ENCODE measurements at regions not wholly inside any gene's neighbourhood (a gene's known extent, or its start where the extent isn't known, plus 50 kb on each side); places are given as distances from the start of the nearest gene placed in this dataset.

- no peaks in the 10 kb centered on the region for H3K27me3 ChIP-seq
- WGBS, 2 donors: 65 to 80% methylated on average over 3 of the region's 3 CpGs
- no peaks in the 10 kb centered on the region for H3K9me3 ChIP-seq
- intact Hi-C loops (cut with DNase I): no loop called here
- H3K27ac ChIP-seq: no peak overlapping the region
- H3K4me3 ChIP-seq: no peak overlapping the region
- no peak for DNase-seq
- H3K4me1 ChIP-seq: no peaks in the 10 kb centered on the region
- TF ChIP-seq POLR2AphosphoS5 (IDR thresholded peaks at IDR 0.05) (no peak), EP300 (IDR thresholded peaks at IDR 0.05) (no peak), POLR2A (IDR thresholded peaks at IDR 0.05) (no peak), CTCF (IDR thresholded peaks at IDR 0.05) (no peak)
- no peaks in the 10 kb centered on the region for H3K36me3 ChIP-seq
Measured at GRCh38 chr14:85387181-85387580, 142.8 kb upstream of the FLRT2 start.

- Histone ChIP-seq H3K27me3 (no peaks in the 10 kb centered on the region), H3K9me3 (no peaks in the 10 kb centered on the region), H3K36me3 (no peaks in the 10 kb centered on the region), H3K4me1 (no peaks in the 10 kb centered on the region), H3K4me3 (no peak overlapping the region), H3K27ac (no peak overlapping the region)
- no peak for TF ChIP-seq EP300 (IDR thresholded peaks at IDR 0.05)
- DNase-seq: no peak
- 72 to 81% methylated on average over 5 of the region's 5 CpGs for whole genome bisulfite sequencing, 2 donors
- intact Hi-C loops (cut with DNase I): no loop called here
Measured at GRCh38 chr14:85390236-85390635, 139.7 kb upstream of the FLRT2 start.

DNA sequence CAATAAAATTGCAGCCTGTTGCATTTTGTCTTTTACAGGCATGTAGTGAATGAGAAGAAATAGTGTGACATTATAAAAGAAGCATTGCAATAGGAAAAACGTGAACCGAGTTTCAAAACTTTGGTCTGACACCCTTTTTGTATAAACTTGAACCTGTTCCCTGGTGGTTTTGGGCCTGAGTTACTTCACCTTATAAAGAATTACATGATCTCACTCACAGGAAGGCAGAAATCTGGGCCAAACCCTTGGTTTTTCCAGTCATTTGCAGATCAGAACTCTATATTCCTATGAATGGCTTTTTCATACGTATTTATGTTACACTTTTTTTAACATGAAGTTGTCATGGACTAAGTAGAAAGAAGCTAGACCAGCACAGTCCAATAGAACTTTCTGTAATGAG, 138.5 kb upstream of the FLRT2 start:
- intact Hi-C loops (cut with DNase I): no loop called here
- Histone ChIP-seq H3K4me1 (no peaks in the 10 kb centered on the region), H3K4me3 (no peak overlapping the region), H3K27ac (no peak overlapping the region), H3K36me3 (no peaks in the 10 kb centered on the region), H3K9me3 (no peaks in the 10 kb centered on the region), H3K27me3 (no peaks in the 10 kb centered on the region)
- DNase-seq: no peak
- TF ChIP-seq CTCF (IDR thresholded peaks at IDR 0.05) (no peak), POLR2A (IDR thresholded peaks at IDR 0.05) (no peak), EP300 (IDR thresholded peaks at IDR 0.05) (no peak), POLR2AphosphoS5 (IDR thresholded peaks at IDR 0.05) (no peak)
- WGBS, 2 donors: 85 to 94% methylated on average over 3 of the region's 3 CpGs

- Histone ChIP-seq H3K4me3 (no peak overlapping the region), H3K9me3 (no peaks in the 10 kb centered on the region), H3K36me3 (no peaks in the 10 kb centered on the region), H3K27ac (no peak overlapping the region), H3K27me3 (no peaks in the 10 kb centered on the region), H3K4me1 (no peaks in the 10 kb centered on the region)
- TF ChIP-seq EP300 (IDR thresholded peaks at IDR 0.05) (no peak), CTCF (IDR thresholded peaks at IDR 0.05) (no peak)
- WGBS, 2 donors: 57 to 61% methylated on average over 3 of the region's 3 CpGs
- DNase-seq: no peak
- intact Hi-C loops (cut with DNase I): no loop called here
Measured at GRCh38 chr14:85391892-85392291, 138.1 kb upstream of the FLRT2 start.

- DNase-seq: no peak
- TF ChIP-seq POLR2AphosphoS5 (IDR thresholded peaks at IDR 0.05): no peak
- no peaks in the 10 kb centered on the region for H3K27me3 ChIP-seq
- no peaks in the 10 kb centered on the region for H3K4me1 ChIP-seq
- H3K36me3 ChIP-seq: no peaks in the 10 kb centered on the region
- no peak overlapping the region for H3K4me3 ChIP-seq
- intact Hi-C loops (cut with DNase I): no loop called here
- 42 to 79% methylated on average over 2 of the region's 2 CpGs for WGBS, 2 donors
- H3K9me3 ChIP-seq: no peaks in the 10 kb centered on the region
- H3K27ac ChIP-seq: no peak overlapping the region
Measured at GRCh38 chr14:85399186-85399585, 130.8 kb upstream of the FLRT2 start.

DNA sequence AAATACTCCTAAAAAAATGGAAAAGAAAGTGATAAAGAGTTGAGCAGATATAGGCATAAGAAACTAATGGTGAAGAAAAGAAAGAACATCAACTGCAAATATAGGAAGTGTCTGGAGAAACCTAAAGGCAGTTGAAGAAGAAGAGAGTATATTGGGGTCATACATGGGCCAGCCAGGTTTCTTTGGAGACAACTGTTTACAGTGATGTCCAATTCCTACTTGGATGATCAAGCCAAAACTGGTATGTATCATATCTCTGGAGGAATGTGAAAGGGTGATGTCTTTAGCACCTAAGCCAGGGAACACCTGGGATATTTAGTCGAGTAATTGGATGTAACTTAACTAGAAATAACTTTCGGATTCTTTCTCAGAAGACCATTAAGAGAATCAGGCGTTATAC, 129.3 kb upstream of the FLRT2 start:
- H3K36me3 ChIP-seq: no peaks in the 10 kb centered on the region
- DNase-seq: no peak
- H3K27me3 ChIP-seq: no peaks in the 10 kb centered on the region
- intact Hi-C loops (cut with DNase I): no loop called here
- no peak overlapping the region for H3K4me3 ChIP-seq
- no peaks in the 10 kb centered on the region for H3K9me3 ChIP-seq
- 84 to 88% methylated on average over 3 of the region's 3 CpGs for WGBS, 2 donors
- TF ChIP-seq EP300 (IDR thresholded peaks at IDR 0.05) (no peak), CTCF (IDR thresholded peaks at IDR 0.05) (no peak)
- H3K4me1 ChIP-seq: no peaks in the 10 kb centered on the region
- no peak overlapping the region for H3K27ac ChIP-seq

All from sigmoid colon (tissue), 6 donors.